ENCODE measurements at regions not wholly inside any gene's neighbourhood (a gene's known extent, or its start where the extent isn't known, plus 50 kb on each side); places are given as distances from the start of the nearest gene placed in this dataset.

GRCh38 chr1:60262701-60263100 is 189.1 kb upstream of the C1orf87 start:
- TF ChIP-seq CTCF (IDR thresholded peaks at IDR 0.05) (no peak), POLR2A (IDR thresholded peaks at IDR 0.05) (no peak)
